HG03175 (cell line): ENCODE measurements at regions not wholly inside any gene's neighbourhood (a gene's known extent, or its start where the extent isn't known, plus 50 kb on each side); places are given as distances from the start of the nearest gene placed in this dataset.

ENCODE experiments used
- ATAC-seq: cut with Tn5 transposase; IDR thresholded peaks from one replicate; pipeline ENCODE4 v1.9.1; 2021; ENCODE audit warnings: mild to moderate bottlenecking, moderate library complexity; ENCODE audit not compliant: unreplicated experiment

DNA sequence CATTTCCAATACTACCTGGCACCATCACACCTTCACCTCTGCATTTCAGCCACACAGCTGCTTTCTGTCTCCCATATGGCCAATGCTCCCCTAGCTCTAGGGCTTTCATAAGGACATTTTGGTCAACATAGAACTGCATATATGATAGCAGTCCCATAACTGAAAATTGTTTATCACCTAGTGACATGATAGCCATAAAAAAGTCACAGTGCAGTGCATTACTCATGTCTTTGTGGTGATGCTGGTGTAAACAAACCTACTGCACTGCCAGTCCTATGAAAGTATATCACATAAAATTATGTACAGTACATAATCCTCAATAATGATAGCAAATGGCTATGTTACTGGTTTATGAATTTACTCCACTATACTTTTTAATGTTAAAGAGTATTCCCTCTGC, 221.0 kb downstream of the NAF1 start:
- no peak for ATAC-seq

DNA sequence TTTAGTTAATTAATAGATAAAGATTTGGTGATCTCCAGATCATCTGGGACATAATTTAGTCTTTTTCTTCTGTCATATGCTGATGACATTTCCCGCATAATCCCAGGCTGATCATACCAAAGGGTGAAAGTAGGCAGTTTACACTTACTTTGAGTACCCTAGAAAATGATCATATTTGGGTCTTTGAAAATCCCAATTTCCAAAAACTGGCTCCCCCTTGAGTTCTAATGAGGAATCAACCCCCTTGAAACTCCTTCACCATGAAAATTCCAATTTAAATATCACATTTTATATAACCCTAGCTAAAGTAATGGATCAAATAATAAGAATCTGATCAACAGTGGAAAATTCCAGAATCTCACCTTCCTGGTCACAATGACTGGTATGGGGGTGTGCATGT, 223.4 kb downstream of the NAF1 start:
- ATAC-seq = no peak

DNA sequence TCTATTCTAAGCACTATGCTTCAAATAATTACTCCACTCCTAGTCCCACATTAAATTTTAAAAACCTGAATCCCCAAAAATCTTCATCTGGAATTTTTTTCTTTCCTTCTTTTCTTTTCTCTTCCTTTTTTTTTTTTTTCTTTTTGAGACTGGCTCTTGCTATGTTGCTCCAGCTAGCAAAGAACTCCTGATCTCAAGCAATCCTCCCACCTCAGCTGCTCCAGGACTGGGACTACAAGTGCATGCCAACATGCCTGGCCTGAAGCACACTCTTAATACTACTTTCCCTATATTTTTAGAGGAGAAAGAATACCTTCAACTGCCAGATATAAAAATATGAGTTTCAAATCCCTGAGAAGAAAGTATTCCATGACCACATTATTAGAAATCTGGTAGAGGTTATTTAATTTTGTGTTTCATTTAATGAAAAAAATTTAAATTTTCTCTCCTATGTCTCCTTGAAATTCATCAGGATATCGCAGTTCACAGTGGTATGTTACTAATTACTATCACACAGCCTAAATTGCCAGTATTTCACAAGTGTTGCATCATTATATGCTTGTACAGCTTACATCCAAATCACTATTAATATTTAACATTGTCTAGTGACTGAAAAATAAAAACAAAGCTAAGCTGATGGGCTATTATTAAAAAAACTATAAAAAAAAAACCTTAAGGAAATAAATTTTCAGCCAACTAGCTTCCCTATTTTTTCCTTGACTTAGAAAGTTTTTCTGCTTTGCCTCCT, 227.8 kb downstream of the NAF1 start:
- ATAC-seq = no peak

DNA sequence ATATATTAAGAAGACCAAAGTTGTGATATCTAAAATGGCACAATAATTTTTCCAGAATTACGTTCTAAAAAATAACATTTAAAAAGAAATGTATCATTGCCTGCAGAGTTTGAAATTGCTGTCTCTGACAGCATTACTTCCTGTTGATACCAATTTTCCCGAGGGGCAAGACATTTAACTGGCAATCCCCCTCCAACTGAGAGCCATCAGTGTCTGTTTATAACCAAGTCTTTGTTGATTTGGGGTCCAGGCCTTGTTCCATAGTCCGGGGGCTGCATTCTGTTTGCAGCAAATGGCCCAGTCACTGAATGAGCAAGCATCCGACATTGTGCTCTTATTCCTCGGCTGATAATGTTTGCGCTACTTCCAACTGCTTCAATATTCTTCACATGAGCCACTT, 231.5 kb downstream of the NAF1 start:
- ATAC-seq = no peak

DNA sequence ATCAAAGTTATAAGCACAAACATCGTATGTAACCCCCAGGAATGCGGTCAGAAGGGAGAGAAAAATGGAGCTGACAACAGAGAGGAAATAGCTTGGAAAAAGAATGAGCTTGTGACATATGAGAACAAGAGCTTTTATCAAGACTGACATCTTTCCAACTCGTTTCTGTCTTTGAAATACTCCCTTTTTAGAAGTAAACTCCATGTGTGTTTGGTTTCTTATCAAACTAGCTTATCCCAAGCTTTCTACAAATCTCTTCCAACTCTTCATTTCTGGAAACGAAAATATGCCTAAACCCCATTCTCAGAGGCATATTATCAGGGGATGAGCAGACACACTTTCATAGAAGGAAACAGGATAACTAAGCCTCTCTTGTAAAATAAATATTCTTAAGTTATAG, 235.4 kb downstream of the NAF1 start:
- no peak for ATAC-seq

DNA sequence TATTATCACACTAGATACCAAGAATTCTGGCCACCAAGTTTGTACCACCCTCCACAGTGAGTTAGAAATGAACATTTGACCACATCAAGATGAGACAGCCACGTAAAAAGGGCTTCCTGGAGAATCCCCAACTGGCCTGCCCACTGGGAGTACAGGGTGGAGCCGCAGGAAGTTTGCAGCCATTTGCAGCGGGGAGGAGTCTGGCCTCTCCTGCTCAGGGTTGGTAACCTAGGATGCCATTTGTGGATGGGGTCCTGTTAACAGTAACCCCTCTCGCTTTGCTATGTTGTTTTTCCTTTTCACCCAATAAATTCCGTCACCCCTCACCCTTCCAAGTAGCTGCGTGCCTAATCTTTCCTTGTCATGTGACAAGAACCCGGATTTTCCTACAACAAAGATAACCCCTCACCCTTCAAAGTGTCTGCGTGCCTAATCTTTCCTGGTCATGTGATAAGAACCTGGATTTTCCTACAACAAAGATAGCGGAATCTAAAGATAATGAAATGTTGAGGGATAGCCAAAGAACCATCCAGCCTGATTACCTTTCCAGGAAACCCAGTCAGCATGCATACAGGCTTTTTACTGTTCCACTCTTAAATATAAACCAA, 245.4 kb downstream of the NAF1 start:
- no peak for ATAC-seq

DNA sequence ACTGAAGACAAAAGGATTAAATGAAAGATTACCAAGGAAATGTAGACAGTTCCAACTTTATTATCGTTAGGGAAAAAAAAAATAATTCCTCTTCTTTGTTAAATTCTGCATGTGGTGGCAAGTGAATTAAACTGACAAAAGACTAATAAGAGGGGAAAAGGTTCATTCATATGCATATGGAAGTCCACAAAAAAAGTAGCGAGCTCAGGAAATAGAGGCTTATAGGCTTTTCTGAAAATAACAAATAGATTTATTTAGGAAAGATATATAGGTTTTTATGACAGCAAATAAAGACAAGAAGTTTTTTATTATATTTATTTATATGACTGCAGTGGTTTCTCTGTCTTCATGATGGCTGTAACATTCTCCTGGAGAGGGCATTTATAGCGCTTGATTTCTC, 246.0 kb downstream of the NAF1 start:
- no peak for ATAC-seq

DNA sequence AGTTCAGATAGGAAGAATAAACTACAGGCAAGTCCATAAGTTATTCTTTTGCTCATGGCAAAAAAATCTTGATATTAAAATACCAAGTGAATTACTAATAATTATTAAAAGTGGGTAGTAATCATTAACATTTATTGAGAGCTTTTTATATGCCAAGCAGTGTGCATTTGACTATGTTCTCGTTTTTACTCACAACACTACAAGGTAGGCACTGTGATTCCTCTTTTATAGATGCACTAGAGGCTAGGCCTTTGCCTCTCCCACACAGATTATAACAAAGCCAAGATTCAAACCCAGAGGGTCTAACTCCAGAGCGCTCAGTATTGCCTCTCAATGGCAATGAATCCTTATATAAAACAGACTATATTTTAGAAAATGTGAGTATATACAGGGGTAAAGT, 254.2 kb downstream of the NAF1 start:
- peak; percentile 49 for ATAC-seq

DNA sequence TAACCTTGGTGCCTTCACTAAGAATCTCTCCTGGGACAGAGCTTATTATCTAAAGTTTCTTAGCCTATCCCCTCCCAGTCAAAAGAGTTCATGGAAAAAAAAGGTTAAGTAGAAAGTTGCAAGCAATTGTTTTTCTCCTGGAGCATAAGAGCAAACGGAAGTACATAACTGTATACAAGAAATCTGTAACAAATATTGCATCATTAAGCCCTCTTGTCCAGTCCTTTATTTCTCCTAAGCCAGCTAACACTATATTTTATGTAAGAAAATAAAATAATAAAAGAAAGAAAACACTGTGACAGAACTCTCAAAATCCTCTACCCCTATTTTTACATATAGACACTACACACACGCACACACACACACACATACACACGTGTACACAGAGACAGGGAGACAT, 255.3 kb downstream of the NAF1 start:
- ATAC-seq = no peak

DNA sequence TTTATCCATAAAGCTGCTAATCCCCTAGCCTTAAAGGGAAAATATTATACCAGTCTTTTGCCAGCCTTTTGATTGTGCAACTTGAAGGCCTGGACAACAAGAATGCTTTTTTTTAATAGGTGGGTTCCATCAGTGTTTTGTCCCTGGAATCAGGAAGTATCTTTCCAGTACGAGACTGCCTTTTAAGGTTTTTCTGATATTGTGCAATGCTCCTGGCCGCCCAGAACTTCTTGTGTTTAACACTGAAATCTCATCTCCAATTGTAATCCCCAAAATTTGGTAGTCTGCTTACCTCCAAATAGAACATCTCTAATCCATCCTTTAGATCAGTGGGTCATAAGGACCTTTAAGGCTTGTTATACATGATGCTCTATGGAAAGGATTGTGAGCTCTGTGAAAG, 256.7 kb downstream of the NAF1 start:
- no peak for ATAC-seq

DNA sequence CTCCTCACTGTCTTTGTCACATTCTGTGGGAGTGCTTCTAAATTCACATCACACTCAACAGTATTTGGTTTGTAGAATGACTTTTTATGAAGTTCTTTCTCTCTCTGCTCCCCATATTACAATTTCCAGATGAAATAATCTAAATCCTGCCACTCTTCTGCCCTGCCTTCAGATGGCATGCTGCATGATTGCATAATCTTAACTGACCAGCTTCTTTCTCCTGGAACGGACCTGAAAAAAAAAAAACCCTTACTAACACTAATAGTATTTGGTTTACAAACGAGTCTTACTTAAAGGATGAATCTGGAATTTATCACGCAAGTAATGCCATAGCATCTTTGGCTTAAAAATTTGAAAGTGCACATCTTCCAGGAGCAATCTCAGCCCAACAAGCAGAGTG, 272.3 kb downstream of the NAF1 start:
- ATAC-seq = no peak

DNA sequence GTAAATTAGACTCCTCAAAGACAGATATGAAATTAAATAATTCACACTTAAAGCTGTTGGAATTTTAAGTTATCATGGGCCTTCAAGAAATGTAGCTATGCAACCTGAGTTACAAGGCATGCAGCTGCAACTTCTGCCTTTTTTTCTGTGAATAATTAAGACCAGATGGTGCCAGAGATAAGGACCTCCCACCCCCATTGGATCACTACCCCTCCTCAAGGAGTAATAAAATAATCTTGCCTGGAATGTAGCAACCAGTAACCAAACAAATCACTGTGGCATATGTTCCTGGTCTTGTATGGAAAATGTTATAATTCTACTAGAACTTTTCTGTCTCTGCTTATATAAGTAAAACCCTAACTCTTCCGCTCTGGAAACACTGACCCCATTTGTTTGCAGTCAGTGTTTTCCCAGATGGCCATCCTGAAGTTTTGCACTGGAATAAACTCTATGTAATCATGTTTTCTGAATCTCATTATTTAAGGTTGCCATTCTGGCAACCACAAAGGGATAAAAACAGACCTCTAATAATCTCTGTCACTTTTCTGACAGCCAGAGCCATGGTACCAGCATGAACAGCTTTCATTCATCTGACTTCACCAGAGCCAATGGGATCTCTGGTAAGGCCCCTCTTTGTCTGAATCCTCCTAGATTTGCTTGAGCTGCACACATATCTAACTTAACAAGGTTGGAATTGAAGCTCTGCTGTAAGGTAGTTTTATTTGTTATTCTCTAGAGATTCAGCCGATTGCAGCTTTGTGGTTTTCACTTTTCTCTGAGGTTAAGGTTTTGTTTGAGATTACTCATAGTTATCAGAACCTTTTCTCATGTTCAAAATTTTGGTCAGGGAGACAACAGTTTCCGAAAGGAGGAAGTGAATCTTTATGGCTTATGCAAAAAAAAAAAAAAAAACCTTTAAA, 274.6 kb downstream of the NAF1 start:
- ATAC-seq = peak; percentile 99

DNA sequence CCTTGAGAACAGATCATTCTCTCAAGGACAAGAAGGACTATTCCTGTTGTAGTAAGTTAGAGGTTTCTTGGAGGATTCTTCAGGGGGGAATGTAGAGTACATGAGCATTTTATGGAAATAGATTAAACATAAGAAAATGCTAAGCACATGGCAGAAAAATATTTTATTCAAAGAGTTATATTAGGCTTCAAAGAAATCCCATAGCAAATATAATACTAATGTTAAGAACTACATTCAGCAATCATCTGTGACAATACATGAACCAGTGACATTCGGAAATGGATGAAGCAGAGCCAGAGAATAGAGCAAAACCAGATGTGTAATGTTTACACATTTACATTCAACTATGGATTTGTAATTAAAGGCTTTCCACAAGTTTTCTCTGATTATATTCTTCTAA, 288.6 kb downstream of the NAF1 start:
- ATAC-seq = no peak

DNA sequence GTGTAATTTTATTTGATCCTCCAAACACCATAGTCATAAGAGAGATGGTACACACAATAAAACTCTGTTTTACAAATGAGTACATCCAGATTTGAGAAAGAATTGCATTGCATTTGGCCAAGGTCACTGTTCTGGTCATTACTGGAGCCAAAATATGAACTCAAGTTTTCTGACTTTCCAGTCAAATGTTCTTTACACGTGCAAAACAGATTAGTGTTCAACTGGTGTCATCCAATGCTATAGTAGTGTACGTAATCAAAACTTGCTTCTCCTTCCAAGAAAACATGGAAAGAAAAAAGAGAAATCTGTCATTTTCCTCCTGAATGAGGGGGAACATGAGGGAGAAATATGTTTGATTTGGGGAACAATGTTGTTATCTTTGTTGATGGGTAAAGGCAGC, 291.9 kb downstream of the NAF1 start:
- ATAC-seq = no peak

DNA sequence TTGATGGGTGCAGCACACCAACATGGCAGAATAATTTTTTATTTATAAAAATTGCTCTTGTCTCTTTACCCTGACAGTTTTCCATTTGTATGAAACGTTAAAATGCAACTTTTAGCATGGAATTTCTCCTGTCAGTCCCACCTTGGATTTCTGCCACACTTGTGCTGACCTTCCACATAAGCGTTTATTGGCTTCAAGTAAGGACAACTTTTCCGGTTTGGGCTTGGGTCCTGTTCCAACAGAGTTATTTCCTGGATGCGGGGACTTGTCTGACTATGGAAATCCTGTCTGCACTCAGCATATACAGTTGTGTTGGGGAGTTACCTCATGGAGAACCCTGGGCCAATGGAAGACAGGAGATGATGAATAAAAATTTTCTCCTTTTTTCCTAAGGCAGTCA, 294.7 kb downstream of the NAF1 start:
- ATAC-seq = no peak

DNA sequence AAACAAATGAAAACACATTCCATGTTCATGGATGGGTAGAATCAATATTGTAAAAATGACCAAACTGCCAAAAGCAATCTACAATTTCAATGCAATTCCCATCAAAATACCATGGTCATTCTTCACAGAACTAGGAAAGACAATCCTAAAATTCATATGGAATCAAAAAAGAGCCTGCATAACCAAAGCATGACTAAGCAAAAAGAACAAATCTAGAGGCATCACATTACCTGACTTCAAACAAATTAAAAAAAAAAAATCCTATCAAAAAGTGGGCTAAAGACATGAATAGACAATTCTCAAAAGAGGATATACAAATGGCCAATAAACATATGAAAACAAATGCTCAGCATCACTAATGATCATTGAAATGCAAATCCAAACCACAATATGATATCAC, 297.5 kb downstream of the NAF1 start:
- no peak for ATAC-seq

DNA sequence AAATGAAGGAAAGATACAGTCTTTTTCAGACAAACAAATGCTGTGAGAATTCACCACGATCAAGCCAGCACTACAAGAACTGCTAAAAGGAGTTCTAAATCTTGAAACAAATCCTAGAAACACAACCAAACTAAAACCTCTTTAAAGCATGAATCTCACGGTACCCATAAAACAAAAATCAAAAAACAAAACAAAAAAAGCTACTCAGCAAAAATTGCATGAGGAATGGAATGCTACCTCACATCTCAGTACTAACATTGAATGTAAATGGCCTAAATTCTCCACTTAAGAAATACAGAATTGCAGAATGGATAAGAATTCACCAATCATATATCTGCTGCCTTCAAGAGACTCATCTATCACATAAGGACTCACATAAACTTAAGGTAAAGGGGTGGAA, 300.1 kb downstream of the NAF1 start:
- no peak for ATAC-seq

DNA sequence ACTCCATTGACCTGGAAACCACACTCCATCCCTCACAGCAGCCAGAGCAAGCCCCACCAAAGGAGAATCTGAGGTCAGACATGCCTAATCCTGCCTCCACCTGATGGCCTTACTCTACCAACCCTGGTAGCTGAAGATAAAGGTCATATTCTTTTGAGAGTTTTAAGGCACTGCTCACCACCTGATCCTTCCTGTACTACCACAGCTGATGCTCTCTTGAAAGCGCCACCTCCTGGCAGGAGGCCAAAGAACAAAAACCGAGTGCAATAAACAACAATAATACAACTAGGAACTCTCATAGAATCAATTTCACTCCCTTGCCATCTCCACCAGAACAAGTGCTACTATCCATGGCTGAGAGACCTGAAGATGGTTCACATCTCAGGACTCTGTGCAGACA, 301.6 kb downstream of the NAF1 start:
- ATAC-seq = peak; percentile 60

DNA sequence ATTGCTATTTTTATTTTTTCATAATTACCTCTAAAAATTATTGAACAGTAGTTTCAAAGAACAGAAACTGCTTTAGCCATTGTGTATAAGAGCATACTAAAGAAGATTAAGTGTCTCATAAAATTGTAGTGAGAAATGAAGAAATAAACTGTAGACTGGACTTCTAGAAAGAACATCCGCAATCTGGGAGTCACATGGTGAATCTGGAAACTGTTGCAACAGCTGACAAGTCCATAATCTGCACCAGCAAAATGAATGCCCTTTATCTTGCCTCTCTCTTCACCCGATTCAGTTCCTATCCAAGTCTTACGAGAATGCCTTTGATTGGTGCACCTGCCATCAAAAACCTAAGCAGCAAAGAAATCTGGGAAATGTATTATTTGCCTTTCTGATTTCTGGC, 312.9 kb downstream of the NAF1 start:
- ATAC-seq = no peak

DNA sequence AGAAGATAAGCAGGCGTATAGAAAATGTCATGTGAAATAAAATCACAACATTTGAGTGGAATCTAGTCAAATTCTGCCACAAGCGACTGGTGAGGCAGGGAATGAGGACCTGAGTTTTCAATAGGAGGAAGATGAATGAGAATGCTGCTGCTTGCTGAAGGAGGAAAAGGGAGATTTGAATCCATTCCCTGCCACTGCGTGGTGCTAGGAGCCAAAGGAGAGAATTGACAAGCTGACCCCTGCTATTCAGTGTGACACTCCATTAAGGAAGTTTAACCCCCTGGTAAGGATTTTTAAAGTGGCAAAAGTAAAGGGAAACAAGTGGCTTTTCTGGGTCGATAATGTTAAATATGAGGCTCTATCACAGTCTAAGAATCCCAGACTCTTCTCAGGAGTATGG, 314.0 kb downstream of the NAF1 start:
- no peak for ATAC-seq

DNA sequence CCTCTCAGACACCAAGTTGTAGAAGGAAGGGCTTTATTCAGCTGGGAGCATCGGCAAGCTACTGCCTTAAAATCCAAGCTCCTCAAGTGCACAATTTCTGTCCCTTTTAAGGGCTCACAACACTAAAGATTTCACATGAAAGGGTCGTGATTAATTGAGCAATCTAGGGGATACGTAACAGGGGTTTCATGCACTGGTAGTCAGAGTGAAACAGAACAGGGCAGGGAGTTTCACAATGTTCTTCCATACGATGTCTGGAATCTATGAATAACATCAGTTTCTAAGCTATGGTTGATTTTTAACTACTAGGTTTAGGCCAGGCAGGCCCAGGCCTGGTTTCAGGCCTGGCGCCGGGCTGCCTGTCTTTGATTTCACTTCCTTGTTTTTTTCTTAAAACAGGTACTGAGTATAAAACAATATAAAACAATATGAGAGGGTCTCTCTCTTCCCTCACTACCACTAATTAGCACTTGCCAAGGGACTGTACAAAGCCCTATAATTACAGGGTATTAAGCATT, 315.4 kb downstream of the NAF1 start:
- ATAC-seq = peak; percentile 32

DNA sequence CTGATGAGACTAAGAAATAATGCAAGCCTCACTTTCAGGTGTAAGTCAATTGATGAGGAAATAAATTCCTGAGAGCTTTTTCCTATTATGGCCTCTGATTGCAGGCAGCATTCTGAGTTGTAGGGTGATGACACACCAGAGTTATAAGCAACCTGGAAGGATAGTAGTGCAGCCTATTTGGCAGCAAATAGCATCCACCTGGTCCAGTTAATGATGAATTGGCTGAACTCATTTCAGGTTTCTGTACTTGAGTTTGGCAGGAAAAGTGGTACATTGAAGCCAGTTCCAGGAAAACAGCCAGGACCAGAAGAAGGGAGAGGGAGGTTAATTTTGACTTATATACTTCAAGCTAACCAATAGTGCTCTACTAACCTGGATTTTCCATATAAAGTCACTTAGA, 316.8 kb downstream of the NAF1 start:
- ATAC-seq = no peak
